Activated T-helper 1 cell treated with anti-CD3 and anti-CD28 coated beads, Interleukin-12 subunit alpha, Interleukin-12 subunit beta, Interleukin-2, Interleukin-4 antibody, amounts not matched to agents 30 ng/mL and 10 ng/mL and 1 ng/mL, durations not matched to agents 14 hours and 24 hours and 36 hours (primary cell): ENCODE measurements at regions not wholly inside any gene's neighbourhood (a gene's known extent, or its start where the extent isn't known, plus 50 kb on each side); places are given as distances from the start of the nearest gene placed in this dataset.

ENCODE experiments used
- DNase-seq: peaks from one replicate; pipeline ENCODE4 v3.0.0; 2021; ENCODE audit warnings: low spot score
- H3K27ac Mint-ChIP-seq: one replicate; pipeline ENCODE4 v1.8.0; 2021; ENCODE audit warnings: mild to moderate bottlenecking, mixed read lengths
- H3K27me3 Mint-ChIP-seq: one replicate; pipeline ENCODE4 v1.8.0; 2022; ENCODE audit warnings: mild to moderate bottlenecking, moderate library complexity, mixed read lengths; ENCODE audit not compliant: insufficient read depth
- H3K36me3 Mint-ChIP-seq: one replicate; pipeline ENCODE4 v1.8.0; 2021; ENCODE audit warnings: low read depth, mixed read lengths
- H3K4me1 Mint-ChIP-seq: one replicate; pipeline ENCODE4 v1.8.0; 2021; ENCODE audit warnings: low read depth, mixed read lengths
- H3K4me3 Mint-ChIP-seq: one replicate; pipeline ENCODE4 v1.8.0; 2021; ENCODE audit warnings: mild to moderate bottlenecking, moderate library complexity, mixed read lengths
- H3K9me3 Mint-ChIP-seq: one replicate; pipeline ENCODE4 v1.8.0; 2021; ENCODE audit warnings: mixed read lengths
- intact Hi-C: fragments of 100-400 bp; cut with micrococcal nuclease; formaldehyde crosslinking; loops from one replicate; pipeline ENCODE4 v1.15.1; 2024

DNA sequence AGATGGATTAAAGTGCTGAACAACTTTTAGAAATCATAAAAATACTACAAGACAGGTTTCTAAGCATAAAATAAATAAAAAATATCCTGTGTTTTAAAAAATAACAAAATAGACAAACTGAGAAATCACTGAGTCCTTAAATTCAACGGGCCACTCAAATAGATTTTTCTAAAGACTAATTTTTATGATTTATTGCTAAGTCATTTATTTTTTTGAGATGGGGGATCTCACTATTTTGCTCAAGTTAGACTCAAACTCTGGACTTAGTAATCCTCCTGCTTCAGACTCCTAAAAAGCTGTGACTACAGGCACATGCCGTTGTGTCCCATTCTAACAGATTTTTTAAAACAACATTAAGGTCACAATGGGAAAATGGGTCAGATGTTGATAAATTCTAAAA lies 121.0 kb upstream of the THSD7A start:
- no peaks in the 10 kb centered on the region for H3K27me3 Mint-ChIP-seq
- H3K4me3 Mint-ChIP-seq, result no peak overlapping the region
- H3K36me3 Mint-ChIP-seq, result no peaks in the 10 kb centered on the region
- no peaks in the 10 kb centered on the region for H3K9me3 Mint-ChIP-seq
- no peak overlapping the region for H3K27ac Mint-ChIP-seq
- intact Hi-C loops, result no loop called here
- no peak for DNase-seq
- no peaks in the 10 kb centered on the region for H3K4me1 Mint-ChIP-seq

DNA sequence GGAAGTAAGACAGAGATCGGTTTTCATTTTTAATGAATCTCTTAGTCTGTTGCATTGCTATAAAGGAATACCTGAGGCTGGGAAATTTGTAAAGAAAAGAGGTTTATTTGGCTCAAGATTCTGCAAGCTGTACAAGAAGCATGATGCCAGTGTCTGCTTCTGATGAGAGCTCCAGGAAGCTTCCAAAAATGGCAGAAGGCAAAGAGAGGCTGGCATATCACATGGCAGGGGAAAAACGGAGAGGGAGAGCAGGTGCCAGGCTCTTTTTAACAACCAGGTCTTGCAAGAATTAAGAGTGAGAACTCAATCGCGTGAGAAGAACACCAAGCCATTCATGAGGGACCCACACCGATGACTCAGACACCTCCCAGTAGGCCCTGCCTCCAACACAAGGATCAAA lies 125.0 kb upstream of the THSD7A start:
- no peaks in the 10 kb centered on the region for H3K4me1 Mint-ChIP-seq
- intact Hi-C loops, result no loop called here
- DNase-seq, result no peak
- no peak overlapping the region for H3K27ac Mint-ChIP-seq
- H3K27me3 Mint-ChIP-seq, result no peaks in the 10 kb centered on the region
- H3K4me3 Mint-ChIP-seq, result no peak overlapping the region
- no peaks in the 10 kb centered on the region for H3K9me3 Mint-ChIP-seq
- no peaks in the 10 kb centered on the region for H3K36me3 Mint-ChIP-seq

DNA sequence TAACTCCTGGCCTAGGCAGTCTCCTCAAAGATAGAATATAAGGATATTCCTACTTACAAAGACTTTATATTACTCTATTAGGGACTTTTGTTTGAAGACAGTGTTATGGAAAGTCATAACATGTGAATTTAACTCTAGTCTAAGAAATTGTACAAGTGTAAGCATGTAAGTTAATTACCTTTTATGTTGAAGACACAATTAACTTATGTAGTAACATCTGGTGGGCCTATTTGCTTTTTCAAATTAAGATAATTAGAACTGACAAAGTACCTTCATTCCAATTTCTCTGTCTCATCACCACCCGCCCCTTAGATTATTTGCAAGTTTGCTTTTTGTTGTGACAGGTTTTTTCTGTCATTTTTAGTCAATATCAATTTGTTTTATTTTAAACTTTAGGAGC lies 126.0 kb upstream of the THSD7A start:
- H3K27ac Mint-ChIP-seq, result no peak overlapping the region
- no peaks in the 10 kb centered on the region for H3K36me3 Mint-ChIP-seq
- H3K9me3 Mint-ChIP-seq, result no peaks in the 10 kb centered on the region
- H3K27me3 Mint-ChIP-seq, result no peaks in the 10 kb centered on the region
- H3K4me3 Mint-ChIP-seq, result no peak overlapping the region
- intact Hi-C loops, result no loop called here
- DNase-seq, result no peak
- no peaks in the 10 kb centered on the region for H3K4me1 Mint-ChIP-seq

DNA sequence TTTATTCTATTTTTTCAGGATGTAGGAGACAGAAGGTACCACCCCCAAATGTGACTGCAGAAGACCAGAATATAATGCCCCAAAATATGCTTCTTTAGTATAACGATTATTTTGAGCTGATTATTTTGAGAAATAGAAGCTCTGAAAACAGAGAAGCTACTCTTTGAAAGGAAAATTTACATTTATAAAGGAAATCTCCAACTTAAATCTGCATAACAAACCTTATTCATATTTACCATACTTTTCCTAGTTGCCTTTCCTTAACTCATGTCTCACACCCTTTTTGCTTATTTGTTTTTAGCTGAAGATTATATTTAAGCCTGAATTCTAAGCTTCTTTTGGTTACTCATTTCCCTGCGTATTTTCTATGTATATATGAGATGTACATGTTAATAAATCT lies 127.1 kb upstream of the THSD7A start:
- Mint-ChIP-seq H3K36me3 (no peaks in the 10 kb centered on the region), H3K27me3 (no peaks in the 10 kb centered on the region), H3K4me1 (no peaks in the 10 kb centered on the region), H3K27ac (no peak overlapping the region), H3K4me3 (no peak overlapping the region), H3K9me3 (no peaks in the 10 kb centered on the region)
- intact Hi-C loops, result no loop called here
- DNase-seq, result no peak

DNA sequence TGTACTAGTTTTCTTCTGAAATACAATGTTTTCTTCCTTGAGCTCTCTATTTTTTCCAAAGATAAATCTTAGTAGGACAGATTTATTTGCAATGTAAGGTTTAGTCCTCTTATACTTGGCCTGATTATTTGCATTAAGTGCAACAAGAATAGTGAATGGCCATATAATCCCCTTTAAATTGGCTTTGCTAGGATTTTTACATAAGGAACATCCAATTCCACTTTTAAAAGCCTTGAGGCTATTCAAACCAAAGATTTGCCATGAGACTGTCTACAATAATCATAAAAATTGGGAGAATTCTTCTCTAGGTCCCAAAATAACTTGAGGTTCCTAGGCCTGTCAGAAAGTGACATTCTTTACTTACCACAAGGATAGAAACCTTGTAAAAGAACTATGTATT lies 128.6 kb upstream of the THSD7A start:
- DNase-seq, result no peak
- no peaks in the 10 kb centered on the region for H3K36me3 Mint-ChIP-seq
- H3K4me3 Mint-ChIP-seq, result no peak overlapping the region
- H3K9me3 Mint-ChIP-seq, result no peaks in the 10 kb centered on the region
- H3K27me3 Mint-ChIP-seq, result no peaks in the 10 kb centered on the region
- no peaks in the 10 kb centered on the region for H3K4me1 Mint-ChIP-seq
- intact Hi-C loops, result no loop called here
- H3K27ac Mint-ChIP-seq, result no peak overlapping the region

DNA sequence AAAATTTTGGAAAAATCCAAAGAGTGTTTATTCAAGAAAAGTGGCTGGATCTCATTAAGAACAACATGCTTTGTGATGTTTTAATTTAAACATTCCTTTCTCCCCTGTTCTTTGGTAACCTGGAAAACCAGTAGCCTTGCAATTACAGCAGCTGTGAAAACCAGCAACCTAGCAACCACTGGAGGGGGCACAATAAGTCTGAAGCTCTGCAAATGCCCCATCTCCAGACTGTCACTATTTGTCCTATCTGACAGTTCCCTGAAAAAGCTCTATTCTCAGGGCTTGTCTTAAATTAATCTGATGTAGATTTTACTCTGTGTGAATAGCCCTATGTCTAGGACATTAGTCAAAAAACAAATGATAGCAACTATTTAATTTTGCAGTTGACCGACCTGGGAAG lies 137.6 kb upstream of the THSD7A start:
- no peak for DNase-seq
- intact Hi-C loops, result no loop called here
- Mint-ChIP-seq H3K4me1 (no peaks in the 10 kb centered on the region), H3K36me3 (no peaks in the 10 kb centered on the region), H3K27me3 (no peaks in the 10 kb centered on the region), H3K9me3 (no peaks in the 10 kb centered on the region), H3K4me3 (no peak overlapping the region), H3K27ac (no peak overlapping the region)

DNA sequence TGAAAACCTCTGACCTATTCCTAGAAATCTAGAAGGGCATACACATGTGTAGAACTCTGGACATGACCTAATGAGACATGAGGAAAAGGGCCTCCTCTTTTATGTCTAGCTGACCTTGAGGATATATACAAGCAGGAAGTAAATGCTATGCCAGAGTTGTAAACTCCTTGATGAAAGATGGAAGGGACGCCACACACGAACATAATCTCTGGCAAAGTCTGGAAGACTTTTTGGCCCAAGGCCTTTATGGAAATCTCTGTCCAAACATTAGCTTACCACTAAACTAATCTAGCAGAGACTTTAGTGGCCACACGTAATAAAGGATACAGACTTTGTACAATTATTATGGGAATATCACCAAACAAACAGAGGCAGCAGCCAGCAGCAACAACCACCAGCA lies 138.1 kb upstream of the THSD7A start:
- H3K9me3 Mint-ChIP-seq, result no peaks in the 10 kb centered on the region

DNA sequence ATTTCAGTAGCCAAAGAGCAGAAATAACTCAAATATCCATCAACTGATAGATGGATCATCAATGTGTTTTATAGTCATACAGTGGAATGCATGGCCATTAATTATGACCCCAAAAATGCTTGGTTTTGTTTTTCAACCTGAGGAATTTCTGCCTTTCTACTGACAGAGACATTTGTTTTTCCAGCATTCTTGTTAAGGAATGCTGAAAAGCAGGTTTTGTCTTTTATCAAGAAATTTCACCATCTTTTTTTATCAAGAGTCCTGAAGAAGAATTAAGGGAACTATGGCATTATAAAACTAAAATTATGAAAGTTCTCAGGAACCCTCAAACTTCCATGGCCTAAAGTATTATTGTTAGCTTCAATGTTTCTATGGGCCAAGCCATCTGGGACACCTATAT lies 153.4 kb upstream of the THSD7A start:
- Mint-ChIP-seq H3K4me3 (no peak overlapping the region), H3K27me3 (no peaks in the 10 kb centered on the region)

More for the DNA sequence above, 138.1 kb upstream of the THSD7A start:
- no peaks in the 10 kb centered on the region for H3K4me1 Mint-ChIP-seq
- H3K4me3 Mint-ChIP-seq, result no peak overlapping the region
- no peaks in the 10 kb centered on the region for H3K27me3 Mint-ChIP-seq
- no peak overlapping the region for H3K27ac Mint-ChIP-seq
- intact Hi-C loops, result no loop called here
- no peaks in the 10 kb centered on the region for H3K36me3 Mint-ChIP-seq
- DNase-seq, result no peak

DNA sequence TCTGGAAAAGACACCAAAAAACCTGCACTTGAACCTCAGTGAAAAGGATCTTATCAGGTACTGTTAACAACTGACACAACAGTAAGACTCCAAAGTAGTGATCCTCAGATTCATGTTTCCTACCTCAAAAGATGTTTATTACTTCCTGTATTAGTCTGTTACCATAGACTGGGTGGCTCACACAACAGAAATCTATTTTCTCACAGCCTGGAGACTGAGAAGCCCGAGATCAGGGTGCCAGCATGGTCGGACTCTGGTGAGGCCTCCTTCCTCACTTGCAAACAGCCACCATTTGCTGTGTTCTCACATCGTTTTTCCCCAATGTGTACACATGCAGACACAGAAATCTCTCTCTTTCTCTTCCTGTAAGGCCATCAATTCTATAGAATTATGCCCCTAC lies 154.0 kb upstream of the THSD7A start:
- intact Hi-C loops, result no loop called here
- Mint-ChIP-seq H3K4me3 (no peak overlapping the region), H3K27me3 (no peaks in the 10 kb centered on the region), H3K4me1 (no peaks in the 10 kb centered on the region), H3K9me3 (peaks cover 6% of the 10 kb centered on the region), H3K27ac (no peak overlapping the region), H3K36me3 (no peaks in the 10 kb centered on the region)
- DNase-seq, result no peak

More for the DNA sequence above, 153.4 kb upstream of the THSD7A start:
- no peak for DNase-seq
- intact Hi-C loops, result no loop called here
- Mint-ChIP-seq H3K9me3 (peaks cover 6% of the 10 kb centered on the region), H3K4me1 (no peaks in the 10 kb centered on the region), H3K36me3 (no peaks in the 10 kb centered on the region), H3K27ac (no peak overlapping the region)

DNA sequence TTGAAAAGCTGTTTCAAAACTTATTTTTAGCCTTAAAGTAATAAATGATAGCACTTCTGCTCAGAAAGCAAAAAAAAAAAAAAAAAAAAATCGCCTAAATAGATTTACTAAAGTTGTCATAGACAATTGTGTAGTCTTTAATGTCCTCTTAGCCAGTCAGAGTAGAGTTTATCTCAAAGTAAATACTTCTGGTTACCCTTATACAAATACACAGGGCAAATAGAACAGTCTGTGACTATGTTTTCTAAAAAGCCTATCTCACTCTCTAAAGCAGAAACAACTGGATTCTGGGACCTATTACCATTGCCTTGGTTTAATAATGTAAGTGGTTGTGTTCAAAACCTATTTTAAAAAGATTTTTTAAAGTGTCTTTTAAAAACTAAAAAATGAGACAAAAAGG lies 156.2 kb upstream of the THSD7A start:
- Mint-ChIP-seq H3K27ac (no peak overlapping the region), H3K4me3 (no peak overlapping the region), H3K9me3 (peaks cover under 1% of the 10 kb centered on the region), H3K36me3 (no peaks in the 10 kb centered on the region), H3K4me1 (no peaks in the 10 kb centered on the region), H3K27me3 (no peaks in the 10 kb centered on the region)
- intact Hi-C loops, result no loop called here
- DNase-seq, result no peak

DNA sequence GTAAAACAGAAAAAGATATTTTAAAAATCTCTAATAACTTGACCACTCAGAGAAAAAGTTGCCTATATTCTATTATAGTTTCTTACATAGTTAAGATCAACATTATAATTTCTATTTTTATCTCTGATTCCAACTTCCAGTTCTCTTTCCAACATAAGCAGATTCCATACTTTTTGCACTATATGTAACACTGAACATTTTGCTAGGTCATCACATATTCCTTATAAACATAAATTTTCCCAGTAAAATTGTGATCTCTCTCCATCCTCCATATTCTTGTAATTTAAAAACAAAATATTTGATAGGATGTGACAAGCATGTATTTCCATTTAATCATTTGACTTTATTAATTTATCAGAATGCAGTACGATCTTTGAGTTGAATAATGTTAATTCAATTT lies 170.4 kb upstream of the THSD7A start:
- Mint-ChIP-seq H3K9me3 (no peaks in the 10 kb centered on the region), H3K36me3 (no peaks in the 10 kb centered on the region), H3K27me3 (peaks cover 2% of the 10 kb centered on the region), H3K27ac (no peak overlapping the region), H3K4me1 (no peaks in the 10 kb centered on the region), H3K4me3 (no peak overlapping the region)
- intact Hi-C loops, result no loop called here
- DNase-seq, result no peak

DNA sequence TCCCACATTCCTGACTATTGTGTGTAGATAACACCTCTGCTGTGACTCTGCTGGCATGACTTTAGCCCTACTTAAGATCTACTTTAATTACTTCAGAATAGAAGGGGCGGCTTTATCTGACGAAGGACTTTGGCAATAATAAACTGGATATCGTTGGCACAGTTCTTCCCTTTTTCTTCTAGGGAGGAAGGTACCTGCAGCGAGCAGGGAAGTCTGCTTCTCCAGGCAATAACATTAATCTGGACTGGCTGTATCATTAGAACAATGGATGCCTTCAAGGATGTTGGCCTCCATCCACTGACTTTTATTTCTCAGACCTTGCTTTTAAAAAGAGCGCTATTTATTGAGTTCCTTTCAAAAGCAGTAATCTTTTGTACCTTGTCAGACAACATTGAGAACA lies 172.6 kb upstream of the THSD7A start:
- intact Hi-C loops, result no loop called here
- Mint-ChIP-seq H3K9me3 (no peaks in the 10 kb centered on the region), H3K27ac (no peak overlapping the region), H3K36me3 (no peaks in the 10 kb centered on the region), H3K4me3 (no peak overlapping the region), H3K4me1 (no peaks in the 10 kb centered on the region), H3K27me3 (peaks cover 2% of the 10 kb centered on the region)
- DNase-seq, result no peak

DNA sequence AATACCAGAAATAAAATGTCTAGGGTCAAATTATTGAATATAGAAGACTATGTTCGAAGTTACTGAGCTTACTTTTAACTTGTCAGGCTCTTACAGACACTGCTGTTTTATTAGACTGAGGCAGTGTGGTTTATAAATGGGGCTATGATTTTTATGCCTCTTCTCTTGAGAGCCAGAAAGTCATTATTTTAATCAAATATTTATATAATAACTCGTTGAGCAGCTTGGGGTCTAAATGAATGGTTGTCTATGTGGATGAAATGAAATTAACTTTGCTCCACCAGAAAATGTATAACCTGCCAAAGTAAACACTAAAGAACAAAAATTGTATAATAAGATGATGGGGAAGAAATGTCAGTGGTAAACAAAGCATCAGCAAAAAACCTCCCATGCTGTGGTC lies 175.6 kb upstream of the THSD7A start:
- Mint-ChIP-seq H3K27me3 (peaks cover 2% of the 10 kb centered on the region), H3K9me3 (no peaks in the 10 kb centered on the region), H3K36me3 (no peaks in the 10 kb centered on the region), H3K4me3 (no peak overlapping the region), H3K27ac (no peak overlapping the region), H3K4me1 (no peaks in the 10 kb centered on the region)
- no peak for DNase-seq
- intact Hi-C loops, result no loop called here

DNA sequence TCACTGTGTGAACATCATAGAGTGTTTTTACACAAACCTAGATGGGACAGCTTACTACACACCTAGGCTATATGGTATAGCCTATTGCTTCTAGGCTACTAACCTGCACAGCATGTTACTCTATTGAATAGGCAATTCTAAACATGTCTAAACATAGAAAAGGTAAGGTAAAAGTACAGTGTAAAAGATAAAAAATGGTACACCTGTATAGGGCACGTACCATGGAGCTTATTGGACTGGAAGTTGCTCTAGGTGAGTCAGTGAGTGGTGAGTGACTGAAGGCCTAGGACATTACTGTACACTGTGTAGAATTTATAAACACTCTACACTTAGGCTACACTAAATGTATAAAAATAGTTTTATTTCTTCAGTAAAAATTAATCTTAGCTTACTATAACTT lies 182.0 kb upstream of the THSD7A start:
- no peaks in the 10 kb centered on the region for H3K36me3 Mint-ChIP-seq
- intact Hi-C loops, result no loop called here
- no peak overlapping the region for H3K4me3 Mint-ChIP-seq
- no peaks in the 10 kb centered on the region for H3K4me1 Mint-ChIP-seq
- H3K27ac Mint-ChIP-seq, result no peak overlapping the region
- no peak for DNase-seq
- H3K27me3 Mint-ChIP-seq, result no peaks in the 10 kb centered on the region
- no peaks in the 10 kb centered on the region for H3K9me3 Mint-ChIP-seq
